HT-29 (cell line): ENCODE measurements at regions not wholly inside any gene's neighbourhood (a gene's known extent, or its start where the extent isn't known, plus 50 kb on each side); places are given as distances from the start of the nearest gene placed in this dataset.
"Not testable (repeated sequence)": the region's sequence is repeated elsewhere in the genome, so short reads cannot be mapped to it uniquely, and the experiment has no call there.

ENCODE experiments used
- DNase-seq: peaks from one replicate; pipeline ENCODE4 v3.0.0-alpha.2; 2015; ENCODE audit warnings: low spot score

- no peak for DNase-seq
Observed at GRCh38 chr6:119890470-119890869, 540.9 kb upstream of the MAN1A1 start.

- no peak for DNase-seq
Observed at GRCh38 chr6:119887666-119888065, 538.1 kb upstream of the MAN1A1 start.

GRCh38 chr6:119881416-119881815, 531.9 kb upstream of the MAN1A1 start:
- DNase-seq = no peak

GRCh38 chr6:119880840-119881239, 531.3 kb upstream of the MAN1A1 start:
- DNase-seq = no peak

GRCh38 chr6:119879731-119880130, 530.2 kb upstream of the MAN1A1 start:
- DNase-seq = no peak

GRCh38 chr6:119874381-119874780, 524.8 kb upstream of the MAN1A1 start:
- DNase-seq = no peak

- DNase-seq = no peak
Observed at GRCh38 chr6:119873107-119873506, 523.5 kb upstream of the MAN1A1 start.

GRCh38 chr6:119871520-119871919, 522.0 kb upstream of the MAN1A1 start:
- DNase-seq = no peak

- no peak for DNase-seq
Observed at GRCh38 chr6:119865466-119866350, 516.1 kb upstream of the MAN1A1 start.

- no peak for DNase-seq
Observed at GRCh38 chr6:119862719-119863118, 513.2 kb upstream of the MAN1A1 start.

- DNase-seq = no peak
Observed at GRCh38 chr6:119858901-119859300, 509.3 kb upstream of the MAN1A1 start.

GRCh38 chr6:119856136-119856535, 506.6 kb upstream of the MAN1A1 start:
- DNase-seq = no peak

GRCh38 chr6:119848696-119849095, 499.1 kb upstream of the MAN1A1 start:
- DNase-seq = no peak

GRCh38 chr6:119845161-119845560, 495.6 kb upstream of the MAN1A1 start:
- DNase-seq = no peak

- no peak for DNase-seq
Observed at GRCh38 chr6:119844387-119844786, 494.8 kb upstream of the MAN1A1 start.

GRCh38 chr6:119842191-119842590, 492.6 kb upstream of the MAN1A1 start:
- no peak for DNase-seq

- no peak for DNase-seq
Observed at GRCh38 chr6:119838043-119838442, 488.5 kb upstream of the MAN1A1 start.

GRCh38 chr6:119834418-119834817, 484.9 kb upstream of the MAN1A1 start:
- DNase-seq = no peak

GRCh38 chr6:119832411-119832810, 482.9 kb upstream of the MAN1A1 start:
- no peak for DNase-seq

- peak; percentile 40 for DNase-seq
Observed at GRCh38 chr6:119830494-119831295, 481.1 kb upstream of the MAN1A1 start.

- DNase-seq = no peak
Observed at GRCh38 chr6:119830069-119830468, 480.5 kb upstream of the MAN1A1 start.

GRCh38 chr6:119829499-119829898, 479.9 kb upstream of the MAN1A1 start:
- DNase-seq = not testable (repeated sequence)

GRCh38 chr6:119829006-119829405, 479.4 kb upstream of the MAN1A1 start:
- DNase-seq = no peak
